NCI-H82 treated with DMSO at 0.1 percent for 48 hours (cell line): ENCODE measurements at regions not wholly inside any gene's neighbourhood (a gene's known extent, or its start where the extent isn't known, plus 50 kb on each side); places are given as distances from the start of the nearest gene placed in this dataset.

Experiments used
- DNase-seq: peaks from one replicate; lab custom pipeline; 2025; ENCODE audit not compliant: unreplicated experiment; lab: John Stamatoyannopoulos, UW

- no peak for DNase-seq
Measured at GRCh38 chr15:69808756-69809155, 289.0 kb downstream of the TLE3 start.

GRCh38 chr15:69809421-69809820, 288.3 kb downstream of the TLE3 start:
- no peak for DNase-seq

- peak; percentile 96 for DNase-seq
Measured at GRCh38 chr15:69810431-69811354, 287.0 kb downstream of the TLE3 start.

- no peak for DNase-seq
Measured at GRCh38 chr15:69812861-69813261, 284.9 kb downstream of the TLE3 start.

- DNase-seq, result no peak
Measured at GRCh38 chr15:69813881-69814280, 283.8 kb downstream of the TLE3 start.

- DNase-seq, result no peak
Measured at GRCh38 chr15:69814932-69815331, 282.8 kb downstream of the TLE3 start.

- no peak for DNase-seq
Measured at GRCh38 chr15:69815793-69816192, 281.9 kb downstream of the TLE3 start.

GRCh38 chr15:69816522-69816921, 281.2 kb downstream of the TLE3 start:
- DNase-seq, result no peak

- DNase-seq, result no peak
Measured at GRCh38 chr15:69818529-69818928, 279.2 kb downstream of the TLE3 start.

GRCh38 chr15:69819371-69819770, 278.3 kb downstream of the TLE3 start:
- DNase-seq, result no peak

- no peak for DNase-seq
Measured at GRCh38 chr15:69820819-69821218, 276.9 kb downstream of the TLE3 start.

- DNase-seq, result no peak
Measured at GRCh38 chr15:69823223-69823907, 274.4 kb downstream of the TLE3 start.

- DNase-seq, result no peak
Measured at GRCh38 chr15:69824075-69824876, 273.4 kb downstream of the TLE3 start.

- DNase-seq, result no peak
Measured at GRCh38 chr15:69824877-69825406, 272.8 kb downstream of the TLE3 start.

GRCh38 chr15:69825941-69826818, 271.5 kb downstream of the TLE3 start:
- no peak for DNase-seq

GRCh38 chr15:69826819-69827175, 270.9 kb downstream of the TLE3 start:
- DNase-seq, result no peak

GRCh38 chr15:69827751-69828150, 270.0 kb downstream of the TLE3 start:
- no peak for DNase-seq

- no peak for DNase-seq
Measured at GRCh38 chr15:69828181-69828828, 269.4 kb downstream of the TLE3 start.

- no peak for DNase-seq
Measured at GRCh38 chr15:69829974-69830373, 267.7 kb downstream of the TLE3 start.

- DNase-seq, result no peak
Measured at GRCh38 chr15:69830430-69830829, 267.3 kb downstream of the TLE3 start.
